ENCODE measurements at regions not wholly inside any gene's neighbourhood (a gene's known extent, or its start where the extent isn't known, plus 50 kb on each side); places are given as distances from the start of the nearest gene placed in this dataset.

GRCh38 chr6:54481091-54481490, 172.8 kb downstream of the TINAG start:
- no peaks in the 10 kb centered on the region for H3K36me3 ChIP-seq (replicated peaks)
- H3K27ac ChIP-seq = no peak overlapping the region
- in situ Hi-C loops (cut with HindIII; ENCODE audit: low pct_ligation_motif_present, low sequenced_read_pairs) = no loop called here
- TF ChIP-seq CTCF (IDR thresholded peaks at IDR 0.05; ENCODE audit: low read depth, low read length, missing control alignments) = no peak
- DNase-seq = no peak
- no peaks in the 10 kb centered on the region for H3K27me3 ChIP-seq (replicated peaks)
- no peak overlapping the region for H3K4me3 ChIP-seq (ENCODE audit: low read depth, low read length)

- in situ Hi-C loops (cut with HindIII; ENCODE audit: low pct_ligation_motif_present, low sequenced_read_pairs) = no loop called here
- Histone ChIP-seq H3K27ac (no peak overlapping the region), H3K4me3 (ENCODE audit: low read depth, low read length) (no peak overlapping the region), H3K27me3 (replicated peaks) (no peaks in the 10 kb centered on the region), H3K36me3 (replicated peaks) (no peaks in the 10 kb centered on the region)
- DNase-seq = no peak
- TF ChIP-seq CTCF (IDR thresholded peaks at IDR 0.05; ENCODE audit: low read depth, low read length, missing control alignments) = no peak
Measured at GRCh38 chr6:54491431-54491830, 183.2 kb downstream of the TINAG start.

GRCh38 chr6:54493138-54493537, 184.9 kb downstream of the TINAG start:
- Histone ChIP-seq H3K27me3 (replicated peaks) (no peaks in the 10 kb centered on the region), H3K27ac (no peak overlapping the region), H3K4me3 (ENCODE audit: low read depth, low read length) (no peak overlapping the region), H3K36me3 (replicated peaks) (no peaks in the 10 kb centered on the region)
- DNase-seq = peak; percentile 27
- in situ Hi-C loops (cut with HindIII; ENCODE audit: low pct_ligation_motif_present, low sequenced_read_pairs) = no loop called here
- no peak for TF ChIP-seq CTCF (IDR thresholded peaks at IDR 0.05; ENCODE audit: low read depth, low read length, missing control alignments)

- TF ChIP-seq CTCF (IDR thresholded peaks at IDR 0.05; ENCODE audit: low read depth, low read length, missing control alignments) = no peak
- Histone ChIP-seq H3K36me3 (replicated peaks) (no peaks in the 10 kb centered on the region), H3K4me3 (ENCODE audit: low read depth, low read length) (no peak overlapping the region), H3K27me3 (replicated peaks) (no peaks in the 10 kb centered on the region), H3K27ac (no peak overlapping the region)
- in situ Hi-C loops (cut with HindIII; ENCODE audit: low pct_ligation_motif_present, low sequenced_read_pairs) = no loop called here
- no peak for DNase-seq
Measured at GRCh38 chr6:54503144-54503543, 194.9 kb downstream of the TINAG start.

- DNase-seq = no peak
- Histone ChIP-seq H3K27ac (no peak overlapping the region), H3K4me3 (ENCODE audit: low read depth, low read length) (no peak overlapping the region), H3K27me3 (replicated peaks) (no peaks in the 10 kb centered on the region), H3K36me3 (replicated peaks) (no peaks in the 10 kb centered on the region)
- no peak for TF ChIP-seq CTCF (IDR thresholded peaks at IDR 0.05; ENCODE audit: low read depth, low read length, missing control alignments)
- in situ Hi-C loops (cut with HindIII; ENCODE audit: low pct_ligation_motif_present, low sequenced_read_pairs) = no loop called here
Measured at GRCh38 chr6:54515013-54515412, 206.8 kb downstream of the TINAG start.

GRCh38 chr6:54515713-54516112, 207.5 kb downstream of the TINAG start:
- DNase-seq = no peak
- in situ Hi-C loops (cut with HindIII; ENCODE audit: low pct_ligation_motif_present, low sequenced_read_pairs) = no loop called here
- no peak overlapping the region for H3K27ac ChIP-seq

More at GRCh38 chr6:54515713-54516112, 207.5 kb downstream of the TINAG start:
- no peaks in the 10 kb centered on the region for H3K36me3 ChIP-seq (replicated peaks)
- TF ChIP-seq CTCF (IDR thresholded peaks at IDR 0.05; ENCODE audit: low read depth, low read length, missing control alignments) = no peak
- H3K4me3 ChIP-seq (ENCODE audit: low read depth, low read length) = no peak overlapping the region
- no peaks in the 10 kb centered on the region for H3K27me3 ChIP-seq (replicated peaks)

All from brain microvascular endothelial cell (primary cell).